ENCODE measurements at regions not wholly inside any gene's neighbourhood (a gene's known extent, or its start where the extent isn't known, plus 50 kb on each side); places are given as distances from the start of the nearest gene placed in this dataset.

DNA sequence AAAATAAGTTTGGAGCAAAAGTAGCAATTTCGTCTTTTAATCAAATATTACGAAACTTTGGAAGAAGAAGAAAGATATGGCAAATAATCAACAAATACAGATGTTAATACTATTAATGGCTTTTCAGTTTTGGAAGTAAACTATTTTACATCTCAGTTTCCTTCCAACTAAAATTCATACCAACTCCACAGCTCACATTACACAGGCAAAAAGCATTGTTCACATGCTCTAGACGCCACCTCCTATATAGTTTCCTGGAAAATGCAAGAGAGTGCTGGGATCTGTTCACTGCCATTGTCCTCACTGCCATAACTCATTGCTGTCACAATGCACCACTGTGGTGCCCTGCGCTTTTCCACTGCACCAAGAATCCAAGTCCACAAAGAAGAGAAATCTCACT is 149.0 kb upstream of the FTMT start:
- Histone ChIP-seq H3K9me3 (ENCODE audit: control insufficient read depth, insufficient read depth, low read length) (no peaks in the 10 kb centered on the region), H3K27ac (ENCODE audit: low read depth, low read length) (no peak overlapping the region), H3K36me3 (ENCODE audit: control insufficient read depth, low read length) (no peaks in the 10 kb centered on the region), H3F3A (ENCODE audit: control insufficient read depth, insufficient read depth) (no peaks in the 10 kb centered on the region), H3K4me3 (ENCODE audit: low read length) (no peak overlapping the region), H3K79me2 (ENCODE audit: control insufficient read depth, low read length) (no peaks in the 10 kb centered on the region), H3K27me3 (ENCODE audit: control insufficient read depth, low read length) (no peaks in the 10 kb centered on the region), H4K20me1 (ENCODE audit: control insufficient read depth, insufficient read depth, low read depth, low read length) (no peaks in the 10 kb centered on the region), H3K9me2 (replicated peaks; ENCODE audit: control insufficient read depth, low read length) (no peaks in the 10 kb centered on the region), H3K4me2 (ENCODE audit: low read length) (no peak overlapping the region), H3K4me1 (ENCODE audit: control insufficient read depth, low read length) (no peaks in the 10 kb centered on the region)
- TF ChIP-seq EZH2phosphoT487 (IDR thresholded peaks at IDR 0.05; ENCODE audit: borderline replicate concordance, low read length): no peak
- TF ChIP-seq, protein P1, sequence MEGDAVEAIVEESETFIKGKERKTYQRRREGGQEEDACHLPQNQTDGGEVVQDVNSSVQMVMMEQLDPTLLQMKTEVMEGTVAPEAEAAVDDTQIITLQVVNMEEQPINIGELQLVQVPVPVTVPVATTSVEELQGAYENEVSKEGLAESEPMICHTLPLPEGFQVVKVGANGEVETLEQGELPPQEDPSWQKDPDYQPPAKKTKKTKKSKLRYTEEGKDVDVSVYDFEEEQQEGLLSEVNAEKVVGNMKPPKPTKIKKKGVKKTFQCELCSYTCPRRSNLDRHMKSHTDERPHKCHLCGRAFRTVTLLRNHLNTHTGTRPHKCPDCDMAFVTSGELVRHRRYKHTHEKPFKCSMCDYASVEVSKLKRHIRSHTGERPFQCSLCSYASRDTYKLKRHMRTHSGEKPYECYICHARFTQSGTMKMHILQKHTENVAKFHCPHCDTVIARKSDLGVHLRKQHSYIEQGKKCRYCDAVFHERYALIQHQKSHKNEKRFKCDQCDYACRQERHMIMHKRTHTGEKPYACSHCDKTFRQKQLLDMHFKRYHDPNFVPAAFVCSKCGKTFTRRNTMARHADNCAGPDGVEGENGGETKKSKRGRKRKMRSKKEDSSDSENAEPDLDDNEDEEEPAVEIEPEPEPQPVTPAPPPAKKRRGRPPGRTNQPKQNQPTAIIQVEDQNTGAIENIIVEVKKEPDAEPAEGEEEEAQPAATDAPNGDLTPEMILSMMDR (IDR thresholded peaks at IDR 0.05; ENCODE audit: low read depth, low read length, poor library complexity, severe bottlenecking): no peak

GRCh38 chr5:121704291-121704690 is 147.4 kb upstream of the FTMT start:
- Histone ChIP-seq H3K79me2 (ENCODE audit: control insufficient read depth, low read length) (no peaks in the 10 kb centered on the region), H3K4me2 (ENCODE audit: low read length) (no peak overlapping the region), H4K20me1 (ENCODE audit: control insufficient read depth, insufficient read depth, low read depth, low read length) (no peaks in the 10 kb centered on the region), H3K9me3 (ENCODE audit: control insufficient read depth, insufficient read depth, low read length) (no peaks in the 10 kb centered on the region), H3F3A (ENCODE audit: control insufficient read depth, insufficient read depth) (no peaks in the 10 kb centered on the region), H3K9me2 (replicated peaks; ENCODE audit: control insufficient read depth, low read length) (no peaks in the 10 kb centered on the region), H3K36me3 (ENCODE audit: control insufficient read depth, low read length) (no peaks in the 10 kb centered on the region), H3K27me3 (ENCODE audit: control insufficient read depth, low read length) (no peaks in the 10 kb centered on the region), H3K27ac (ENCODE audit: low read depth, low read length) (no peak overlapping the region), H3K4me1 (ENCODE audit: control insufficient read depth, low read length) (no peaks in the 10 kb centered on the region), H3K4me3 (ENCODE audit: low read length) (no peak overlapping the region)
- TF ChIP-seq EZH2phosphoT487 (IDR thresholded peaks at IDR 0.05; ENCODE audit: borderline replicate concordance, low read length): no peak
- TF ChIP-seq, protein P1 (IDR thresholded peaks at IDR 0.05; ENCODE audit: low read depth, low read length, poor library complexity, severe bottlenecking): no peak

GRCh38 chr5:121706686-121707085 is 145.0 kb upstream of the FTMT start:
- Histone ChIP-seq H3K4me1 (ENCODE audit: control insufficient read depth, low read length) (no peaks in the 10 kb centered on the region), H3F3A (ENCODE audit: control insufficient read depth, insufficient read depth) (no peaks in the 10 kb centered on the region), H4K20me1 (ENCODE audit: control insufficient read depth, insufficient read depth, low read depth, low read length) (no peaks in the 10 kb centered on the region), H3K4me3 (ENCODE audit: low read length) (no peak overlapping the region), H3K27me3 (ENCODE audit: control insufficient read depth, low read length) (no peaks in the 10 kb centered on the region), H3K9me2 (replicated peaks; ENCODE audit: control insufficient read depth, low read length) (no peaks in the 10 kb centered on the region), H3K9me3 (ENCODE audit: control insufficient read depth, insufficient read depth, low read length) (no peaks in the 10 kb centered on the region), H3K36me3 (ENCODE audit: control insufficient read depth, low read length) (no peaks in the 10 kb centered on the region), H3K27ac (ENCODE audit: low read depth, low read length) (no peak overlapping the region), H3K4me2 (ENCODE audit: low read length) (no peak overlapping the region), H3K79me2 (ENCODE audit: control insufficient read depth, low read length) (no peaks in the 10 kb centered on the region)
- TF ChIP-seq, protein P1 (IDR thresholded peaks at IDR 0.05; ENCODE audit: low read depth, low read length, poor library complexity, severe bottlenecking): no peak
- no peak for TF ChIP-seq EZH2phosphoT487 (IDR thresholded peaks at IDR 0.05; ENCODE audit: borderline replicate concordance, low read length)

DNA sequence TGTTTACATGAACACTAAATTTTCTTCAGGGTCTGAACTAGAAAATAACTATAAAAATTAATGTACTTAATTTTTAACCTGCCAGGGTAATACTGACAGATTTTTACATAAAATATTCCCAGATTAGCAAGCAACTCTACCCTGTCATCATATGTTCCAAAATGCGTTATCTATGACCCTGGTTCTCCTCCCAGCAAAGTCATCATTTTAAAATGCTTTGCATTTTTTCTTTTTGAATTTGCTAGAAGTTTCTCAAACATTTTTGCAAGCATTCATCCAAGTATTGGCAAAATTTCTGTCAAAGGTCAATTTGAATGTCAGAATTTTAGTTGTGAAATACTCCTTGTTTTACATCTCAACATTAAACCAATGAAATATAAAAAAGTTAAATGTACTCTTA is 144.5 kb upstream of the FTMT start:
- no peak overlapping the region for H3K4me3 ChIP-seq (ENCODE audit: low read length)
- no peak overlapping the region for H3K27ac ChIP-seq (ENCODE audit: low read depth, low read length)
- no peaks in the 10 kb centered on the region for H4K20me1 ChIP-seq (ENCODE audit: control insufficient read depth, insufficient read depth, low read depth, low read length)
- no peaks in the 10 kb centered on the region for H3K9me3 ChIP-seq (ENCODE audit: control insufficient read depth, insufficient read depth, low read length)
- H3K79me2 ChIP-seq (ENCODE audit: control insufficient read depth, low read length): no peaks in the 10 kb centered on the region
- no peaks in the 10 kb centered on the region for H3F3A ChIP-seq (ENCODE audit: control insufficient read depth, insufficient read depth)
- H3K9me2 ChIP-seq (replicated peaks; ENCODE audit: control insufficient read depth, low read length): no peaks in the 10 kb centered on the region
- no peak for TF ChIP-seq EZH2phosphoT487 (IDR thresholded peaks at IDR 0.05; ENCODE audit: borderline replicate concordance, low read length)
- TF ChIP-seq, protein P1 (IDR thresholded peaks at IDR 0.05; ENCODE audit: low read depth, low read length, poor library complexity, severe bottlenecking): no peak
- H3K36me3 ChIP-seq (ENCODE audit: control insufficient read depth, low read length): no peaks in the 10 kb centered on the region
- no peaks in the 10 kb centered on the region for H3K4me1 ChIP-seq (ENCODE audit: control insufficient read depth, low read length)
- no peaks in the 10 kb centered on the region for H3K27me3 ChIP-seq (ENCODE audit: control insufficient read depth, low read length)
- no peak overlapping the region for H3K4me2 ChIP-seq (ENCODE audit: low read length)
